G401 (cell line): ENCODE measurements at regions not wholly inside any gene's neighbourhood (a gene's known extent, or its start where the extent isn't known, plus 50 kb on each side); places are given as distances from the start of the nearest gene placed in this dataset.
"Not testable (repeated sequence)": the region's sequence is repeated elsewhere in the genome, so short reads cannot be mapped to it uniquely, and the experiment has no call there.

ENCODE experiments used
- DNase-seq: peaks from one replicate; pipeline ENCODE4 v3.0.0-alpha.2; 2015; ENCODE audit warnings: low spot score
- in situ Hi-C: cut with HindIII; loops from 2 replicates; pipeline ENCODE4 v1.10.0; 2016; ENCODE audit warnings: low sequenced_read_pairs, mixed read lengths

- in situ Hi-C loops, DNase-seq: not testable (repeated sequence)
Observed at GRCh38 chr12:124070394-124071074, 97.5 kb downstream of the ZNF664 start.

- DNase-seq, result no peak
- in situ Hi-C loops, result no loop called here
Observed at GRCh38 chr12:124071075-124071443, 98.0 kb downstream of the ZNF664 start.

GRCh38 chr12:124073356-124074035 lies 100.5 kb downstream of the ZNF664 start:
- no peak for DNase-seq
- in situ Hi-C loops, result no loop called here

GRCh38 chr12:124075841-124076240 lies 102.8 kb downstream of the ZNF664 start:
- no peak for DNase-seq
- in situ Hi-C loops, result no loop called here

- DNase-seq, result no peak
- in situ Hi-C loops, result no loop called here
Observed at GRCh38 chr12:124077701-124078100, 104.7 kb downstream of the ZNF664 start.

GRCh38 chr12:124078800-124079199 lies 105.8 kb downstream of the ZNF664 start:
- in situ Hi-C loops, result no loop called here
- DNase-seq, result no peak

- in situ Hi-C loops, result no loop called here
Observed at GRCh38 chr12:124080649-124081048, 107.6 kb downstream of the ZNF664 start.

GRCh38 chr12:124082012-124082411 lies 109.0 kb downstream of the ZNF664 start:
- in situ Hi-C loops, result no loop called here
- no peak for DNase-seq

More at GRCh38 chr12:124080649-124081048, 107.6 kb downstream of the ZNF664 start:
- DNase-seq, result no peak

- DNase-seq, result no peak
- in situ Hi-C loops, result no loop called here
Observed at GRCh38 chr12:124082687-124083086, 109.7 kb downstream of the ZNF664 start.

- no peak for DNase-seq
- in situ Hi-C loops, result no loop called here
Observed at GRCh38 chr12:124083708-124084107, 110.7 kb downstream of the ZNF664 start.

- DNase-seq, result no peak
- in situ Hi-C loops, result no loop called here
Observed at GRCh38 chr12:124085419-124086296, 112.6 kb downstream of the ZNF664 start.

- in situ Hi-C loops, result no loop called here
- DNase-seq, result no peak
Observed at GRCh38 chr12:124086299-124086898, 113.4 kb downstream of the ZNF664 start.

- in situ Hi-C loops, result no loop called here
- DNase-seq, result peak; percentile 20
Observed at GRCh38 chr12:124087266-124088051, 114.4 kb downstream of the ZNF664 start.

GRCh38 chr12:124088217-124088907 lies 115.3 kb downstream of the ZNF664 start:
- in situ Hi-C loops, result no loop called here

GRCh38 chr12:124089181-124089914 lies 116.3 kb downstream of the ZNF664 start:
- in situ Hi-C loops, DNase-seq: not testable (repeated sequence)

More at GRCh38 chr12:124088217-124088907, 115.3 kb downstream of the ZNF664 start:
- DNase-seq, result peak; percentile 72

GRCh38 chr12:124091835-124092234 lies 118.8 kb downstream of the ZNF664 start:
- in situ Hi-C loops, result no loop called here
- no peak for DNase-seq

- in situ Hi-C loops, DNase-seq: not testable (repeated sequence)
Observed at GRCh38 chr12:124092532-124092931, 119.5 kb downstream of the ZNF664 start.

- in situ Hi-C loops, result no loop called here
- no peak for DNase-seq
Observed at GRCh38 chr12:124093297-124093696, 120.3 kb downstream of the ZNF664 start.
